NCI-H1092 treated with DMSO at 0.1 percent for 48 hours (cell line): ENCODE measurements at regions not wholly inside any gene's neighbourhood (a gene's known extent, or its start where the extent isn't known, plus 50 kb on each side); places are given as distances from the start of the nearest gene placed in this dataset.

ENCODE experiments used
- DNase-seq: peaks from one replicate; lab custom pipeline; 2025; lab: John Stamatoyannopoulos, UW

DNA sequence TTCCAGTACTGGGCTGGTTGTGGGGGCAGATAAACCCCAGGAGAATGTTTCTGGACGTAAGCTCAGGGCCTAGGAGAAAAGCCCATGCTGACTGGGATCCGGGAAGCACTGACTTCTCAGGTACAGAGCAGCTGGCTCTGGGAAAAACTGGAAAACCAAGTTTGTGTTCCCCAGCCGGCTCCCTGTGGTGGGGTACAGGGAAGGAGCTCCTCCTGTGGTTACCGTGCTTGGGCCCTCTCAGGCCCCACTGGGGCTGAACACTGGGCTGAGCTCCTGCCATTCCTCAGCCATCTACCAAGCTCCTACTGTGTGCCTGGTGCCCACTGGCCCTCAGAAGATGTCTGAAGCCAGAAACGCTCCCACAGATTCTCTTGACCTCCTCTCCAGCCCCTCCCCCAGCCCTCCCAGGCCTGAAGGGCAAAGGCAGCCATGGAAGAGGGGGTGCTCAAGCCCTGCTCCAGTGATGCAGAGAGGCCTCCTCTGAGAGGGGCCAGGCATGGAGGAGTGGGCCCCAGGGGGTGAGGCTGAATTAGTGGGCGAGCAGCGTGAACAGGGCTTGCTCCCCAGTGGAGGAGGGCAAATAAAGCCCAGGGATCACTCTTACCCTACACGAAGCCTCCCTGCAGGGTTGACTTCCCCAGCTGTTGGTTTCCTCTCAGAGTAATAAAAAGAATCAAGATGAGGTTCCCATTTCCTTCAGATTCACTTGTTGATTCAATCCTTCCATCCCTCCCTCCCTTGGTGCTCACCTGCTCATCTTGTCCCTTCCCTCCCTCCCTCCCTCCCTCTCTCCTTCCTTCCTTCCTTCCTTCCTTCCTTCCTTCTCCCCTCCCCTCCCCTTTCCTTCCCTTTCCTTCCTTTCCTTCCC is 100.0 kb downstream of the VEGFA start:
- no peak for DNase-seq

DNA sequence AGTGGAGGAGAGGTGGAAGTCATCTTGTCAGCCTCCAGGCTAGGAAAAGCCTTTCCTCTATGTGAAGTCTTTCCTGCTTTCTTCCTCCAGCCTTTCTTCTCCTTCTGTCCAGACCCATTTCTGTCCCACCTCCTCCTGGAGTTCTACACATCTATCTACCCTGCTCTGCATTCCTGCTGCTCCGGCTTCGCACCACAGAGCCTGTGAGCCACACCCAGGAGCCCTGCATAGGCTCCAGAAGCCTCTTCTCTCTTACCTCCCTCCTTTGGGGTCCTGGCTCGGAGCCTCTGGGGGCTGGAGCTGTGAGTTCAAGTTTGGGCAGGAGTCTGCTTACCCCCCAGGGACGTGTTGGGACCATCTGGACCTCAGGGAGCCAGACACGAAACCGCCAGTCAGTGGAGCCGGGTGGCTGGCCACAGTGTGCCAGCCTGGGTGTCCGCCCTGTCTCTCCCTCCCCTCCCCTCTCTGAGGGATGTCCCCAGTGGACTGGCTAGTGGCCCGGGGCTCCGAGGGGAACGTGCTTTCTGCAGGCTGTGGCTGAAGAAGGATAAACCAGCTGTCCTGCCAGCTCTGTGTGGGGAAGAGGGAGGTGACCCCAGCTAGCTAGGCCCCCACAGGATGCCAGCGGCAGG is 99.2 kb downstream of the VEGFA start:
- DNase-seq, result no peak

DNA sequence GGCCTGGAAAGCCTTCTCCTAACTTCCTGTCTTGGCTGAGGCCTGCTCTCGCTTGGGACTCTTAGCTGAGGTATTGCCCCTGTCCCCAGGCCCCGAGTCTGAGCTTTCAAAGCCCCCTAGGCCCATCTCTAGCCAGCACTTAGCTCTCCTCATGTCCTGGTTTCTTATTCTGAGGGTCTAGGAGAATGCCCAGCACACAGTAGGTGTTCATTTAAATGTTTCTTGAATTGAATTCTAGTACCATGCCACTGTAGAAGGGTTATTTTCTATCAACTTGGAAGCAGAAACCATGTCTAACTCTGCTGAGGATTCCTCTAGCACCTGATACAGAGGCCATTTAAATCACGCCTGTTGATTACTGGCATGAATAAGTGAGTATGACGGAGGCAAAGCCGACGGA is 98.5 kb downstream of the VEGFA start:
- DNase-seq, result no peak

DNA sequence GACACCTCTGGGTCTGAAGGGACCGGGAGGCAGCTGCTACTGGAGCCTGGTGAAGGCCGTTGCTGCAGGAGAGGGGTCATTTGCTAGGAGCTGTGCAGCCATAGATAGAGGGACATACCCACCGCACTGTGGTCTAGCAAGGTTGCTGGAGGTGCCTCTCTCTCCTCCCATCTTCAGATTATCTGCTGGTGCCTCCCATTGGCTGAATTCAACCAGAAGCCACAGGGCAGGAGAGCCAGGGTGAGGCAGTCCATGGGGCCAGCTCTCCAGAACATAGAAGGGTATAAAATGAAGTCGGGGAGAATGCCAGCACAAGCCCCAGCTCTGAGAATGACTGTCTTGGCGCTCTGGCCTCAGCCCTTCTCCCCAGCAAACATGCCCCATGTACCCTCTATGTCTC is 98.0 kb downstream of the VEGFA start:
- DNase-seq, result no peak

DNA sequence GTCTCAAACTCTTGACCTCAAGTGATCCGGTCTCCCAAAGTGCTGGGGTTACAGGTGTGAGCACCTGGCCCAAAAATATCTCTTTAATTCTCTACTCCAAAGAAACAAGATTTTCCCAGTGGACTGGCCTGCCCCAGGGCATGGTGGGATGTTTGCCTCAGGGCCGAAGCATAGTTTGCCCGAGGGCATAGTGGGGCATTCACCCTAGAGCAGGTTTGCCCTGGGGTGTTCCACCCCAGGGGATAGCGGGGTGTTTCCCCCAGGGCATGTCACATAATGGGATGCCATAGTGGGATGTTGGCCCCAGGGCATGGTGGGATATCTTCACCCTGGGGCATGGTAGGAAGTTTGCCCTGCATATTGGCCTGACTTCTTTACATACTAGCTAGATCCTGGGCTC is 97.2 kb downstream of the VEGFA start:
- DNase-seq, result no peak

DNA sequence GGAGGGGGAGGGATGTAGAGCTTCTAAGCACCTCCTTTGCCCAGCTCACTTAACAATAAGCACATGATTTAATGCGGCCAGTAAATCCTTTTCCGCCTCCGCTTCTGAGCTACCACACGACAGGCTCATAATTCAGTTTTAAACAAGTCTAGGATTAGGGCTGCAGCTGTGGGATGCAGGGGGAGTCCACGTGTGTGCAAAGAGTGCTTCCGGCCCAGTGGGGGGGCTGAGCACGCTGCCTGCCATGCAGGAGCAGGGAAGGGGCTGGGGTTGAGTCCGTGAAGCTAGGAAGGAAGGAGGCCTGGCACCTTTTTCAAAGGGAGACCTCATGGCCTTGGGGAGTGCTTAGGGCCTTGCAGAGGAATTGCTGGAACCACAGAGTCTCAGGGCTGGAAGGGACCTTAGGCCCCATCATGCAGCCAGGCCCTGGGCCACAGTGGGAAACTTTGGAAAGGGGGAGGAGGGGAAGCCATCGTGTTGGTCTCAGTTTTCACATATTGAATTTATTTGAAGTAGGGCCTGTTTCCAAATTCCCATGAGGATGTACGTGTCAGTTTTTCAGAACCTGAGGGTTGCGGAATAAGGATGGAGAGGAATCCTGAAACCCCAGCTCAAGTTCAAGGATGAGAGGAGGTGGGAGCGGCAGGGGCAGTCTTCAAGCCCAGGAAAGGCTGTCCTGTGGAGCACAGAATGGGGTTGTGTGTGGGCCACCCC is 96.1 kb downstream of the VEGFA start:
- DNase-seq, result no peak

DNA sequence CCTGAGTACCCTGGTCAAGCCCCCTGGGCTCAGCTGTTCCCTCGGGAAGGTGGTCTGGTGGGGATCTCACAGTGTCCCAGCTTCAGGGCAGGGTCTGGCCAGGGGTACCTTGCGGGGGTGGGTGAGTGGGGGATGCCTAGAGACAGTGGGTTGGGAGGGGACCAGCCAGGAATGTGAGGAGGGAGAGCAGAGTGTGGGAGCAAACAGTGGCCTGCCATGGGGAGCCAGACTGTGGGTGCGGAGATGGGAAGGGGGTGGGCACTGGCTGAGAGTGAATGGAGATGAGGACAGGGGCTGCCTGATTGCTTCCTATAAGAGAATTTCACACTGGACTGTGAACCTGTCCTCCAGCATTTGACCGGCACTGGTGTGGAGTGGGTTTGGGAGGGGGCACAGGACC is 95.1 kb downstream of the VEGFA start:
- no peak for DNase-seq

DNA sequence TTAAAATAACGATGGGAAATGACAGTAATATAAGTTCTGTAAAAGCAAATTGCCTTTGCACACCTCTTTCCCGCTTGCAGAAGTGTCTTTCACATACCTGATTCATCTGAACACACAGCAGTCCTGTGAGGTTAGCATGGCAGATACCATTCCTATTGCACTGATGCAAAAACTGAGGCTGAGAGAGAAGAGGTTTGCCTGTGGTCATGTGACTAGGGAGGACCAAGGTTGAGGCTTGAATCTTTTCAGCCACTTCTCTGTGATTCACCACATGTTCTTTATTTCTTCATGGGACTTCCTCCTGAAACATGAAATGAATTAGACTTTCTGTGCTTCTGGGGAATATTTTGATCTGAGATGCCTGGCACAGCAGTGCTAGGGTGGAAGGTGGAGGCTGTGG is 92.9 kb downstream of the VEGFA start:
- no peak for DNase-seq

DNA sequence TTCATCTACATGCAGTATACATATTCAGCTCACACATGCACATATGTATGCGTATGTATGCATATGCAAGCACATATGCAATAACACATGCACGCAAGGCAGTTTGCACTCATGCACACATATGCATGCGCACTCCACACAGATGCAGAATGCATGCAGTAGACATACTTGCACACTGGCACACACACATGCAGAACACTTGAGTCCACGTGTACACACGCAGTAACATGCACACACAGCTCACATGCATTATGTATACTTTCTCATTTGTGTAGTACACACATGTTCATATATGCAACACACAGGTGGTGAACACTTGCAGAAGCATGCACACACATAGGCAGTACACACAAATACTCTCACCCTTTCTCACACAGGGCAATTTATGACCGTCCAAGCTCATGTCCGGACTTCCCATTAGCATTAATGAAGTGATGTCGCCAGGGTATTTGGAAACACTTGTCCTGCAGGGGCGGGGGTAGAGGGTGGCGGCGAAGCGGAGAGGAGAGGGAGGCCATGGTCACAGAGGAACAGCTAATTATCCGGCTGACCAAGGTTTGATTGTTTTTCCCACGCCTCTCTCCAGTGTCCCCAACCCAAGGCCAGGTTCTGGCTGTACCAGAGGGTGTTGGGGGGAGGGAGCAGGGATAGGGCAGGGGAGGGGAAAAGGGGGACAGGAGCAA is 91.3 kb downstream of the VEGFA start:
- DNase-seq, result no peak

DNA sequence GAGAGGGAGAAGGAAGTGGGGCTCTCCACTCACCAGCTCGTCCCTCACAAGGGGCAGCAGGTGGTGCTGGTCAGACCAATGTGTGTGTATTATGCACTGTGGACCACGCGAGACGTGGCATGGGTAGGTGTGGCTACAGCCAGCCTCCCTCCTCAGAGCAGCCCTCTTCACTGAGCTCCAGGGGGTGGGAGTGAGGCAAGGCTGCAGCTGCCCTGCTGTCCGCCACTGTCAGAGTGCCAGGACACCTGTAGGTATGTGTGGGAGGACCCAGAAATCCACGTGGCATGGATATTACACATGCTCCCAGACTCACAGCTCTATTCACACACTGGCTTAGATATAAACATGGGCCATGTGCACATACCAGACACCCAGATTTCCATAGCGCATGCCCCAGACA is 90.3 kb downstream of the VEGFA start:
- DNase-seq, result peak; percentile 9

DNA sequence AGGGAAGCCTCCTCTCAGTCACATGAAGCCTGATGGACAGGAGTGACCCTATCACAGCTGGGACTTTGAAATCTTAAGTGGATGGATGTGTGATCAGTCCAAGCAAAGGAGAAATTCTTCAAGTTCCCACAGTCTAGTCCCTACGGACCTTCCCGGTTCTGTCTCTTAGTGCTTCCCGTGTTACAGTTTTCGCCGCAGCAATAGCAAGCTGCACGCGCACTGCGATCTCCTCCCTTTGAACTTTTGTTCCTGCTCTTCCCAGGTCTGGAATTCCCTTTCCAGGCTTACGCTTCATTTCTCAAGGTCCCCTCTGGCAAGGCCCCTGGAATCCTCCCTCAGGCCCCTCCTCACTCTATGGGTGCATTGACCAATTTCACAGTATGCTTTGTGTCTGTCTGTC is 89.2 kb downstream of the VEGFA start:
- DNase-seq, result no peak

DNA sequence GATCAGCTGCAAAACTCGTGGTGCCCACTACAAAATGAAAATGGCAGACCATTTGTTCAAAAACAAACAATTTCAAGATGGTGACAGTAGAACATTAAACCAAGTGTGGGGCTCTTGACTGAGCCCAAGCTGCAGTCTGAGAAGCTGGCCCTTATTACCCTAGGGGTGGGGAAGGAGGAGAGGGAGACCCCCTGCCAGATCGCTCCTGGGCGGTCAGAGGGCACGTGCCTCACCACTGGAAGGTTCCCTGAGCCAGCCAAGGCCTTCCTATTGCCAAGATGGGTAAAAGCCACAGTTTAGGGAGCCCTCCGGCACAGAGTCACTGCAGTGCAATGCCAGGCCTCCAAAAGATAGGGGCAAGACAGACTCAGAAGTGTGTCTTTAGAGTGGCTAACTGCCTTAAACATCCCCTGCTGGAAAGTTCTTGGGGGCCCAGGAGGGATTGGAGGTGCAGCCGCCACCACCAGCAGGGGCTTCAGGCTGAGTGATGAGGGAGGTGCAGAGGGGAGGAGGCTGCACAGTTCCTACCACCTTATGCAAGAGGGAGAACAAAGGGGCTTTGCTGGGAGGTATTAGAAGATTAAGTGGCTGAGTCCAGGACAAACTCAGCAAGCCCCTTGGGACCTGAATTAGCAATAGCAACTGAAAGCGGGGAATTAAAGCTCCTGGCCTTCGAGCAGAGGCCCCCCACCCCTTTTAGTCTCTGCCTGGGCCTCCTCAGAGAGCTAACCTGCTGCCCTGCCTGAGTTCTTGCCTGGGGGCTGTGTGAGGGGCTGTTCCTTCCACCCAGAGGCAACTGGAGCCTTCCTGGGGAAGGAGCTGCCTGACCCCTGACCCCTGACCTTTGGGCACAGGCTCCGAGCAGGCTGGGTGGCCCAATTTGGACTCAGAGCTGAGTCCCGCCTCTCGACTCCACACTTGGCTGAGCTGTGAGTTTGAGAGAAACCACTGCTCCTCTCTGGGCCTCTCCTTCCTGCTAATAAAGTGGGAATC is 88.4 kb downstream of the VEGFA start:
- DNase-seq, result no peak

DNA sequence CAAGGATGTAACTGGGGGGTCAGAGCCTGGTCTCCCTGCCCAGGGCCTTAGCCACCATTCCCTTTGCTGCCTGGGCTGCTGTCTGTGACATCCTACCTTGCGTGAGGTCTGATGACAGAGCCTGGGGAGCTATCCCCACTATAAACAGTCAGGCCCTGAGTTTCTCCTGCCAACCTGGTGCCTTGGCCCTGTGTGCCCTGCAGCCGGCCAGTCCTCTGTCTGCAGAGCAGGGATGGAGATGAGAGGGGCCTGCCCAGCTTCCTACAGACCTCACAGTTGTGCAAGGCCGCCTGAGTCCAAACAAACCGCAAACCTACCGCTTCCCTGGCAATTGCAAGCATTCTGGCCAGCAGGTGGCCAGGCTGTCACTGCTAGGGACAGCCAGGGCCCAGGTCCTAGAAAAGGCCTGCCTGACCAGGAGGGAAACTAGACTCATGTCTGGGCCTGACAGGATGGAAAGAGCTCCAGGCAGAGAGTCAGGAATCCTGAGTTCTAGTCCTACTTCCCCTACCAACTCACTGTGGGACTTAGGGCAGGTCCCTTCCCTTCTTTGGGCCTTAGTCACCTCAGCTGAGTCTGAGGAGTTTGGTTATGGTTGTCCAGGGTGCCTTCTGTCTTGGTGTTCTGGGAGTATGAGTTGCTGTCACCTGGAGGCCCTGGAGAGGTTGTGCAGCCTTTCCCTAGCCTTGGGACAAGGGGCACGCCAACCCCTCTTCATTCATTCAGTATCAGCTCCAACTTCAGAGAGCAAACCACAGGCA is 86.2 kb downstream of the VEGFA start:
- peak; percentile 5 for DNase-seq

DNA sequence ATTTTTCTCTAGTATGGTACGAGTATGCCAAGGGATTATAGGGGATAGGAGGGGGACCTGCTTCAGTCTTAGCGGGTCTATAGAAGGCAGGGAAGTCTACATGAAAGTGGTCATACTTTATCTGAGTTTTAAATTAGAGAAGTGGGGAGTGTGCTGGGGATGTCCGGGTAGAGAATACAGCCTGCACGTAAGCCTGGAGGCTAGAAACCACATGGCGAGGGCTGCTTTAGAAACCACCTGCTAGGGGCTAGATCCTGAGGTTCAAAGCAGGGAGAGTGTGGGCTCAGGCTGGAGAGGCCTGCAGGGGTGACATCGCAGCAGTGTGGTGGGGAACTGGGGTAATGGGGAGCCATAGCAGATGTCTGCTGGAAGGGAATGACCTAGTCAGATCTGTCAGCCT is 85.2 kb downstream of the VEGFA start:
- DNase-seq, result no peak

DNA sequence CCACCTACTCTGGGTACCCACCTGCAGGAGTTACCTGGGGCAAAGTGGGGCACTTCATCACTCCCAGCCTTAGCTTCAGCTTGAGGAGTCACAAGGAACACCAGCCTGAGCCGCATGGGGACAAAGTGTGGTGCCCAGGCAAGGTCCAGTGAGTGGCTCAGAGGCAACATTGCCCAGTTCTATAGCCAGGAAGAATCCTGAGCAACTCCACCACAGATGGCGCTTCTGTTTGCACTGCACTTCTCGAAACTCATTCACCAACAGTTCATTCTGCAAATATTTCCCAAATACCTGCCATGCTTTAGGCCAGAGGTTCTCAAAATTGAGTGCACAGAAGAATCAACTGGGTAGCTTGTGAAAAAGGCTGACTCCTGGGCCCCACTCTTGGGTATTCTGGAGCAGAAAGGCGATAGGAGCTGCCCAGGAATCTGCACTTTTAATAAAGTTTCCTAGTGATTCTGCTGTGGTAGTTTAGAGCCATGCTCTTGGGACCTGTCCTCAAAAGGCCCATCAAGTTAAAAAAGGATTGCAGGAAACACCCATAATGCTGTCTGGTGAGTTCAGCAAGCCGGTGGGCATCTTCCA is 83.1 kb downstream of the VEGFA start:
- DNase-seq, result no peak

DNA sequence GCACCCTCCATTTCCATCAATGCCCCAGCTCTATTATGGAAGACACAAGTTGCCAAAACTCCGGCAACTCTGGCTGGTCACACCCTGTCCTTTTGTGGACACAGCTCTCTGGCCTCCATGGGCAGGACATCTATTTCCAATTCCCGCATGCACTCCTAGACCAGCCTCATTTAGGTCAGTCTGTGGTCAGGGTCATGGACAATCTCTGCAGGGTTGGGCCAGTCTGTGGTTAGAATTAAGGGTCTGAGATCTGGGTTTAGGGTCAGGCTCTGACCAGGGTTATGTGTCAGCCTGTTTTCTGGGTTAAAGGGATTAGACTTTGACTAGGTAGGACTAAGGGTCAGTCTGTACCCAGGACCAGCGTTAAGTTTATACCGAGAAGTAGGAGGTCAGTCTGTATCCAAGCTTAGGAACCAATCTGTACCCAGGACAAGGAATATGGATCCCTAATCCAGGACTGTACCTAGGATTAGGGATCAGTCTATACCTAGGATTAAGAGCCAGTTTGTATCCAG is 82.4 kb downstream of the VEGFA start:
- no peak for DNase-seq

DNA sequence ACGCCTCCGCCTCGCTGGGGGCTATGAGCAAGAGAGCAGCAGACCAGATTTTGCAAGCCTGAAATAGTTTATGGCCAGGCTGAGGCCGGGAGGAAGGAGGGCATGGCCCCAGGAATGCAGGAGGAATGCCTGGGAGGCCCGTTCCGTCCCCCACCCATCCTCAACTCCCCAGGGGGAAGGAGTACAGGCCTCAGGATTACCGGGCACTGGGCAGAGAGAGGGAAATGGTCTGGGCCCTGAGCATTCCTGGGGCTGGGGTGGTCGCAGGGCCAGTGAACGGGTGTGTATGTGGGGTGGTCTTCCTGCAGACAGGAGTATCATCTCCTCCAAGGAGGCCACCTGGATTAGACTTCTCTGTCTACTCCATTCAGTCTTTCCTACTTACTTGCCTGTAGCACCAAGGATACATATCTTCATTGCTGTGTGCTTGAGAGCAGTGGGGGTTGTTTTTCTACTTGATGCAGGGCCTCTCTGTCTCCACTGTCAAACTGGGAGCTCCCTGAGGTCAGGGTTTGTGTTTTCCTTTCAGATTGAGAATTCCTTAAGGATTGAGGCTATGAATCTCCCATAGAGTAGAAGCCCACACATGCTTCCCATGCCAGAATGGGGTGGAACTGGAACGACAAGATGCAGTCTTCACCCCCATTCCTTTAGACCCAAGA is 81.3 kb downstream of the VEGFA start:
- DNase-seq, result no peak

DNA sequence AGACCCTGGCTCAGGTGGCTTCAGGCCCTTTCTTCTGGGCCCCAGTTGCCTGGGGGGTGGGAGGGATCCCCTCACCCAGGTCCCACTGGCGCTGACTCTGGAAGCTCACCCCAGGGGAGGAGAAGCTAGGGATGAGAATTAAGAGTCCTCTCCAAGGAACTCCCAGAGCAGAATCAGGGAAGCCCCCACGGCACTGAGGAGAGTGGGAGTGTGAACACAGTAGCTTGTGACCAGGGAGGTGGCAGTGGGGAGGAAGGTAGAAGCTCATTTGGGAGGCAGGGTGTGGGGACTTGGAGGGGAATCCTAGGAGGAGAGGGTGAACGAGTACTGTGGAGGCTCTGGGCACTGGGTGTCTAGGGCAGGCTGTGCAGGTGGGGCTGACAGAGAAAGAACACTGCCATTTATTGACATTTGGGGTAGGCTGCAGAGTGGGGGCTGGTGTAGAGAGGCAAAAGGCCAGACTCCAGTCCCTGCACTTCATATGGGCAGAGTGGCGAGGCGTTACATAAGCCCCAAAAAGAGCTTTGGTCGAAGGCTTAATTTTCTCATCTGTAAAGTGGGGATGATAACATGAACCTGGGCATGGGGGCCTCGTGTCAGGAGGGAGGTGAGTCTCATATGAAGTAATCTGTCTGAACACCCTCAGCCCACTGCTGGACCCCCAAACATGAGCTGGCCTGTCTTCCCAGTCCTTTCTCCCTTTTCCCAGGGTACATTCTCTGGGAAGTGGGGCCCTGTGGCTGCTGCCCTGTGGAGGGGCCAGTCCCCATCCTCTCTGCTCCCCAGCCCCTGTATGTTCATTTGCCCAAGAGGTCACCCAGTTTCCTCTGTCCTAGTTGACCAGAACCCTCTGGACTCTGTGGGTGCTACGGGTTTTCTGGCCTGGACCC is 80.5 kb downstream of the VEGFA start:
- DNase-seq, result no peak
